ENCODE measurements at regions not wholly inside any gene's neighbourhood (a gene's known extent, or its start where the extent isn't known, plus 50 kb on each side); places are given as distances from the start of the nearest gene placed in this dataset.
A peak's percentile ranks its signal among the peaks of the same experiment; 100 is the strongest.

DNA sequence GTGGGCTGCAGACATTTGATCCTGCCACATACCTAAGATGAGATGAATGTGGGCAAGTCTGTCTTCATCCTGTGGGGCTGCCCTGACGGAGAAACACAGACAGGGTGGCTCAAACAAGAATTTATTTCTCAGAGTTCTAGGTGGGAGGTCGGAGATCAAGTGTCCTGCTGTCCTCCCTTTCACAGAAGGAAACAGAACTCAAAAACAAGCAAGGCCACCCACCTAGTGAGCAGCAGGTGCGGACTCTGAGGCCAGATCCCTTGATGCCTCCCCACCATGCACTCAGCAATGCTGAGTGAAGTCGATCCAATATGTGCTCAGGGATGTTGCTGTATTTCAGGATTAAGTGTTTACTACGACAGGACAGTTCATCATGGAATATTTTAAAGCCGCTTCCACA lies 63.0 kb upstream of the SNTG2 start:
- peak overlapping the region in 1 of 4 donors; percentile 15 for H3K4me3 ChIP-seq
- WGBS, 2 donors: 55 to 63% methylated on average over 6 of the region's 6 CpGs
- H3K27ac ChIP-seq: peak overlapping the region in 1 of 4 donors; percentile 75
- H3K9me3 ChIP-seq: no peaks in the 10 kb centered on the region
- TF ChIP-seq, protein P1, sequence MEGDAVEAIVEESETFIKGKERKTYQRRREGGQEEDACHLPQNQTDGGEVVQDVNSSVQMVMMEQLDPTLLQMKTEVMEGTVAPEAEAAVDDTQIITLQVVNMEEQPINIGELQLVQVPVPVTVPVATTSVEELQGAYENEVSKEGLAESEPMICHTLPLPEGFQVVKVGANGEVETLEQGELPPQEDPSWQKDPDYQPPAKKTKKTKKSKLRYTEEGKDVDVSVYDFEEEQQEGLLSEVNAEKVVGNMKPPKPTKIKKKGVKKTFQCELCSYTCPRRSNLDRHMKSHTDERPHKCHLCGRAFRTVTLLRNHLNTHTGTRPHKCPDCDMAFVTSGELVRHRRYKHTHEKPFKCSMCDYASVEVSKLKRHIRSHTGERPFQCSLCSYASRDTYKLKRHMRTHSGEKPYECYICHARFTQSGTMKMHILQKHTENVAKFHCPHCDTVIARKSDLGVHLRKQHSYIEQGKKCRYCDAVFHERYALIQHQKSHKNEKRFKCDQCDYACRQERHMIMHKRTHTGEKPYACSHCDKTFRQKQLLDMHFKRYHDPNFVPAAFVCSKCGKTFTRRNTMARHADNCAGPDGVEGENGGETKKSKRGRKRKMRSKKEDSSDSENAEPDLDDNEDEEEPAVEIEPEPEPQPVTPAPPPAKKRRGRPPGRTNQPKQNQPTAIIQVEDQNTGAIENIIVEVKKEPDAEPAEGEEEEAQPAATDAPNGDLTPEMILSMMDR (IDR thresholded peaks at IDR 0.05): no peak
- TF ChIP-seq POLR2A (IDR thresholded peaks at IDR 0.05) (no peak), EP300 (IDR thresholded peaks at IDR 0.05) (peak in 1 of 2 donors; percentile 50)
- DNase-seq (ENCODE audit: low spot score in 2 of 2): peak; percentile 33 to 57
- peaks cover 0 to 4% (median 0%) of the 10 kb centered on the region in 4 donors for H3K4me1 ChIP-seq
- peaks cover 0 to 13% of the 10 kb centered on the region in 2 donors for H3K27me3 ChIP-seq
- no peaks in the 10 kb centered on the region for H3K36me3 ChIP-seq

DNA sequence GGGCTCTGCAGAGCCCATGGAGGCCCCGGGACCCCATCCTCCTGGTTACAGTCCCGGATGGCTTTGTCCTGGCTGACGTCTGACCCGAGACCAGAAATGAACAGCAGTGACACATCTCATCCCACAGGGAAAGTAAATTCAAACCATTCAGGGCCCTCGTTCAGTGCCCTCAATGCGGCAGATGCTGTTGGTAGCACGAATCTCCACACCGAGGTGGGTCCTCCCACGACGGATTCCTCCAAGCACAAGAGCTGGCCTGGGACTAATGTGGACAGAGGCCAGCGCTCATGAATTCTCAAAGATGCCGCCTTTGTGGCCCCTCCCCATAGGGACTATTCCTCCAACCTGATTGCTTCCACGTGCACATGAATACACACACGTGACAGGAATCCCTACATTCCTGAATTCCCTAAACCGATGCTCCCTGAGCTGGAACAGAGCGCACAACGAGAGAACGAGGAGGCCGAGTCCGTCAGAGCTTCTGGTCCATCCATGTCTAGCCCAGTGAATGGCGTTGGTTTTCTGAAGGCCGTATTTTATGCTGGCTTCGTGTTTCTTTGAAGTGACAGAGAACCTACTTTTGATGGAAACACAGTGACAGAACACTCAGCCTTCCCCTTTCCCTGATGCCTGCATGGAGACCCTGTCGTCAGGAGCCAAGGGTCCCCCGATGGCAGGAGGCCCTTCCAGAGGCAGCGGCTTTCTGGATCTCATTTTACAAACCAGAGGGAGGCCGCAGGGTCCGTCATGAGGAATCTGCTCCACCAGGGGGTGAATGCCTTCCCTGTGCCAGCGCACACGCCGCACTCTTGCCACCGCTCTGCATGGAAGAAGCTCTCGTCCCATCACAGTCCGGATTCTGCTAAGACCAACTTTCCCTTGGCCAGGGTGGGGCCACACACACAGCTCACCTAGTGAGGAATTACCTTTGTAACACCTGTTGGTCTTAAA lies 64.3 kb upstream of the SNTG2 start:
- H3K4me1 ChIP-seq: peaks cover 0 to 4% (median 0%) of the 10 kb centered on the region in 4 donors
- no peaks in the 10 kb centered on the region for H3K9me3 ChIP-seq
- peak overlapping the region in 1 of 4 donors; percentile 75 for H3K27ac ChIP-seq
- H3K27me3 ChIP-seq: peaks cover 0 to 13% of the 10 kb centered on the region in 2 donors
- 79 to 87% methylated on average over 32 to 34 of the region's 34 CpGs for WGBS, 2 donors
- DNase-seq (ENCODE audit: low spot score in 2 of 2): peak in 1 of 2 donors; percentile 39
- TF ChIP-seq EP300 (IDR thresholded peaks at IDR 0.05) (no peak), POLR2A (IDR thresholded peaks at IDR 0.05) (peak in 1 of 2 donors; percentile 4)
- no peak overlapping the region for H3K4me3 ChIP-seq
- no peaks in the 10 kb centered on the region for H3K36me3 ChIP-seq

DNA sequence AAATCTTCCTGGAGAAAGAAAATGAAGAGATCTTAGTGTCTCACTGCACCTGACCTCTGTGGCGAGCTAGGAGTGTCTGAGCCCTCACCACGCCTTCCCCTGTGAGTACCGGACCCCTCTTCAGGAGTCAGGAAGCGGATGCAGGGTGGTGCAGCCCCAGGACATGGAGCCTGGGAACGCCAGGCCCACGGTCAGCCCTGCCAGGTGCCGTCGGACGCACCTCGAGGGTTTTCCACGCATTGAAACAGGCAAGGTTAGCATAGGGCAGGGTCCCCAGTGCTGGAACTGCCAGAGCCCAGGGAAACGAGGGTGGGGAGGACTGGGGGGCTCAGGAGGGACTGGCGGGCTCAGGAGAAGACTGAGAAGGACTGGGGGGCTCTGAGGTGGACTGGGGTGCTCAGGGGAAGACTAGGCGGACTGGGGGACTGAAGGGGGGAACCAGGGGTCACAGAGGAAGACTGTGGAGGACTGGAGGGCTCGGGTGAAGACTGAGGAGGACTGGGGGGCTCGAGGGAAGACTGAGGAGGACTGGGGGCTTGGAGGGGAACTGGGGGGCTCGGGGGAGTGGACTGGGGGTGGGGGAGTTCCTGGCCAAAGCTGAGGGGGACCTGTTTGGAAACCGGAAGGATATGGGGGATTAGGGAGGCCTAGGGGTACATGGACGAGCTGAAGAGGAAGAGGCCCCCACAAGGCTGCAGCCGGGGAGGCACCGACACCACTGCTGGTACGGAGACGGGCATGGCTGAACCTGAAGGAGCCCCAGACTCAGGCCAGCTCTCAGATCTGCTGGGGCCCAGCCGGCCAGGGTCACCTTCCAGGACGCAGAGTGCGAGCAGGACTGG lies 65.2 kb upstream of the SNTG2 start:
- Histone ChIP-seq H3K27ac (peak overlapping the region in 1 of 4 donors; percentile 75), H3K9me3 (no peaks in the 10 kb centered on the region), H3K4me1 (peaks cover 0 to 4% (median 0%) of the 10 kb centered on the region in 4 donors), H3K27me3 (peaks cover 0 to 13% of the 10 kb centered on the region in 2 donors), H3K4me3 (no peak overlapping the region), H3K36me3 (no peaks in the 10 kb centered on the region)
- TF ChIP-seq EP300 (IDR thresholded peaks at IDR 0.05) (no peak), POLR2A (IDR thresholded peaks at IDR 0.05) (no peak)
- TF ChIP-seq, protein P1 (IDR thresholded peaks at IDR 0.05): no peak
- WGBS, 2 donors: 73 to 77% methylated on average over 26 of the region's 26 CpGs
- DNase-seq (ENCODE audit: low spot score in 2 of 2): no peak

DNA sequence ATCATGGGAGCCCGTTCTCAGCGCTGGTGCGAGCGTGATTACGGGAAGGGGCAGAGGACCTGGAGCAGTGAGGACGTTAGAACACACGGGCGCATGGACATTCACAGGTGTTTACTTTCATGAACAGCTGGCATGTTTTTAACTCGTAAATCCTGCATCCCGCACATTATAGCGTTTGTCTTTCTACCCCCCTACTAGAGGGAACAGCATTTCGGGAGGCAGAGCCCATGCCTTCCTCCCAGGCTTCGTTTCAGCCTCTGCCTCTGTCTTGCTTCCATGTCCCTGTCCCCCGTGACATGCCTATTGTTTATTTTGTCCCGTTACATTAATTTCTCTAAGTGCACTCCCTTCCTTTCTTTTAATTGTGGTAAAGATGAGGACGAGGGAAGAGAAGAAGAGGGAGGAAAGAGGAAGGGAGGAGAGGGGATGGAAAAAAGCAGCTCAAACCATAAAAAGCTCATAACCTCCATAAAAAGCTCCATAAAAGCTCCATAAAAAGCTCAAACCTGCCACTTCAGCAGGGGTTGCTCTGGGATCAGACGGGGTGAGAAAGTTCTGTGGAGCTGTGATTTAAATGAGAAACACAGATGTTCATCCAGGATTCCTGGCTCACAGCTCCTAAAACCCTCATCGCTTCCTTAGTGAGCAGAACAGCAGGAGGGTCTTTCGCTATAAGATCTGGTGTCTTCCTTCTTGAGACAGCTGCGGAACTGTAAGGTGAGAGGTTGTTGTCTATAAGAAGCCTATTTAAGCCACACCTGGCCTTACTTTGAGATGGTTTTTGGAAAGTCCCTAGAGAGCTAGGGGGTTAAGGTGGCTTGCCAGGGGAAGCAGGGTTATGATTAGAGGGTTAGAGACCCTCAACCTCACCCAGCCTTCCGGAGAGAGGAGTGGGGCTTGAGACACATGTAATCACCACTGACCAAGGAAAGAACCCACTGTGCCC lies 66.6 kb upstream of the SNTG2 start:
- Histone ChIP-seq H3K4me1 (peaks cover 0 to under 1% (median 0%) of the 10 kb centered on the region in 4 donors), H3K27me3 (peaks cover 0 to 13% of the 10 kb centered on the region in 2 donors), H3K36me3 (no peaks in the 10 kb centered on the region), H3K9me3 (no peaks in the 10 kb centered on the region), H3K4me3 (no peak overlapping the region), H3K27ac (peak overlapping the region in 1 of 4 donors; percentile 75)
- 33 to 34% methylated on average over 21 of the region's 21 CpGs for WGBS, 2 donors
- DNase-seq (ENCODE audit: low spot score in 2 of 2): no peak
- TF ChIP-seq EP300 (IDR thresholded peaks at IDR 0.05): no peak

DNA sequence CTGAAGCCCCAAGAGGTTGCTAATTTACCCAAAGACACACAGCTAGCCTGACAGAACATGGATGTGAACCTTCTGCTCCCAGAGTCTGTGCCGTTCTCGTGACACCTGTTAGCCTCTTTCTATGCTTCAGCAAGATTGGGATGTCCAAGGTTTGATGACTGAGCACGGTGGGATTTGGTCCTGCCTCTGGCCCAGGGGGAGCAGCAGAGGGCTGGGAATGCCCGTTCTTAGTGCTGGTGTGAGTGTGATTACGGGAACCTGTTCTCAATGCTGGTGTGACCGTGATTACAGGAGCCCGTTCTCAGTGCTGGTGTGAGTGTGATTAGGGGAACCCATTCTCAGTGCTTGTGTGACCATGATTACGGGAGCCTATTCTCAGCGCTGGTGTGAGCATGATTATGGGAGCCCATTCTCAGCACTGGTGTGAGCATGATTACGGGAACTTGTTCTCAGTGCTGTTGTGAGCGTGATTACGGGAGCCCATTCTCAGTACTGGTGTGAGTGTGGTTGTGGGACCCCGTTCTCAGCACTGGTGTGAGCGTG lies 67.3 kb upstream of the SNTG2 start:
- Histone ChIP-seq H3K27me3 (peaks cover 0 to 13% of the 10 kb centered on the region in 2 donors), H3K4me3 (no peak overlapping the region)
- WGBS, 2 donors: 62 to 73% methylated on average over 14 of the region's 14 CpGs

More for the DNA sequence above, 67.3 kb upstream of the SNTG2 start:
- H3K36me3 ChIP-seq: no peaks in the 10 kb centered on the region
- TF ChIP-seq, protein P1 (IDR thresholded peaks at IDR 0.05): no peak
- H3K4me1 ChIP-seq: no peaks in the 10 kb centered on the region
- no peaks in the 10 kb centered on the region for H3K9me3 ChIP-seq
- H3K27ac ChIP-seq: no peak overlapping the region
- DNase-seq (ENCODE audit: low spot score in 2 of 2): no peak
